Trophoblast cell (in vitro differentiated cells and primary cell): ENCODE measurements at regions not wholly inside any gene's neighbourhood (a gene's known extent, or its start where the extent isn't known, plus 50 kb on each side); places are given as distances from the start of the nearest gene placed in this dataset.

ENCODE experiments used
- DNase-seq, 2 donors: peaks; one replicate each; pipeline ENCODE4 v3.0.0-alpha.2; 2016
- H2AFZ ChIP-seq: 2 replicates; pipeline ENCODE4 v1.6.1; 2013; ENCODE audit warnings: low read length, moderate library complexity, mild to moderate bottlenecking; ENCODE audit not compliant: insufficient read depth, poor library complexity
- H2AK5ac ChIP-seq: 2 replicates; pipeline ENCODE4 v1.6.1; 2013; ENCODE audit warnings: mild to moderate bottlenecking, low read length
- H2BK120ac ChIP-seq: 2 replicates; pipeline ENCODE4 v1.6.1; 2013; ENCODE audit warnings: low read length, mild to moderate bottlenecking, moderate library complexity; ENCODE audit not compliant: insufficient read depth, poor library complexity
- H2BK12ac ChIP-seq: 2 replicates; pipeline ENCODE4 v1.6.1; 2013; ENCODE audit warnings: mild to moderate bottlenecking, low read length, moderate library complexity
- H2BK5ac ChIP-seq: 2 replicates; pipeline ENCODE4 v1.6.1; 2013; ENCODE audit warnings: low read length, low read depth, moderate library complexity, mild to moderate bottlenecking; ENCODE audit not compliant: poor library complexity
- H3K14ac ChIP-seq: 2 replicates; pipeline ENCODE4 v1.6.1; 2013; ENCODE audit warnings: mild to moderate bottlenecking, low read length
- H3K18ac ChIP-seq: 2 replicates; pipeline ENCODE4 v1.6.1; 2013; ENCODE audit warnings: mild to moderate bottlenecking, low read length
- H3K23ac ChIP-seq: 2 replicates; pipeline ENCODE4 v1.6.1; 2013; ENCODE audit warnings: low read length
- H3K27ac ChIP-seq: 2 replicates; pipeline ENCODE4 v1.5.1; 2013; ENCODE audit warnings: low read depth, mild to moderate bottlenecking, inconsistent platforms, low read length, moderate library complexity
- H3K27me3 ChIP-seq: 2 replicates; pipeline ENCODE4 v1.6.1; 2013; ENCODE audit warnings: inconsistent platforms, mild to moderate bottlenecking, low read length, moderate library complexity; ENCODE audit not compliant: insufficient read depth
- H3K36me3 ChIP-seq, 2 experiments: 1 replicate in 1 of 2; 2 replicates in 1 of 2; pipeline ENCODE4 v1.6.1; 2013; ENCODE audit warnings: low read length in 2 of 2, mild to moderate bottlenecking in 2 of 2, moderate library complexity in 1 of 2; ENCODE audit not compliant: insufficient read depth in 2 of 2, control insufficient read depth in 1 of 2
- H3K4ac ChIP-seq: 2 replicates; pipeline ENCODE4 v1.6.1; 2013; ENCODE audit warnings: low read depth, mild to moderate bottlenecking, low read length, moderate library complexity
- H3K4me1 ChIP-seq, 2 experiments: 1 replicate in 1 of 2; 2 replicates in 1 of 2; pipeline ENCODE4 v1.6.1; 2013; ENCODE audit warnings: low read length in 2 of 2, mild to moderate bottlenecking in 2 of 2, moderate library complexity in 1 of 2; ENCODE audit not compliant: insufficient read depth in 2 of 2, control insufficient read depth in 1 of 2
- H3K4me2 ChIP-seq: 2 replicates; pipeline ENCODE4 v1.6.1; 2013; ENCODE audit warnings: inconsistent platforms, mild to moderate bottlenecking, low read length, moderate library complexity
- H3K4me3 ChIP-seq: 2 replicates; pipeline ENCODE4 v1.5.1; 2013; ENCODE audit warnings: mild to moderate bottlenecking, low read depth, low read length, inconsistent platforms
- H3K79me1 ChIP-seq: one replicate; pipeline ENCODE4 v1.6.1; 2013; ENCODE audit warnings: low read length
- H3K79me2 ChIP-seq: 2 replicates; pipeline ENCODE4 v1.6.1; 2013; ENCODE audit warnings: low read length, mild to moderate bottlenecking; ENCODE audit not compliant: control insufficient read depth, insufficient read depth, poor library complexity
- H3K9ac ChIP-seq: 2 replicates; pipeline ENCODE4 v1.6.1; 2013; ENCODE audit warnings: mild to moderate bottlenecking, low read length
- H3K9me3 ChIP-seq: 2 replicates; pipeline ENCODE4 v1.6.1; 2013; ENCODE audit warnings: low read depth, mild to moderate bottlenecking, control low read depth, inconsistent platforms, low read length; ENCODE audit not compliant: insufficient read depth
- H4K12ac ChIP-seq: 2 replicates; pipeline ENCODE4 v1.6.1; 2013; ENCODE audit warnings: low read depth, mild to moderate bottlenecking, low read length, moderate library complexity
- H4K8ac ChIP-seq: 2 replicates; pipeline ENCODE4 v1.6.1; 2013; ENCODE audit warnings: low read depth, mild to moderate bottlenecking, low read length, moderate library complexity
- H4K91ac ChIP-seq: one replicate; pipeline ENCODE4 v1.6.1; 2013; ENCODE audit warnings: low read depth, mild to moderate bottlenecking, low read length, moderate library complexity
- WGBS: extraction: QIAGEN DNeasy Blood & Tissue Kit; methylation state at CpG from one replicate; pipeline ENCODE4 v1.1.7; 2013; ENCODE audit warnings: missing lambda C conversion rate; ENCODE audit not compliant: insufficient read length, insufficient coverage; ENCODE audit errors: extremely low coverage; 5-methylcytosine and 5-hydroxymethylcytosine counted together

DNA sequence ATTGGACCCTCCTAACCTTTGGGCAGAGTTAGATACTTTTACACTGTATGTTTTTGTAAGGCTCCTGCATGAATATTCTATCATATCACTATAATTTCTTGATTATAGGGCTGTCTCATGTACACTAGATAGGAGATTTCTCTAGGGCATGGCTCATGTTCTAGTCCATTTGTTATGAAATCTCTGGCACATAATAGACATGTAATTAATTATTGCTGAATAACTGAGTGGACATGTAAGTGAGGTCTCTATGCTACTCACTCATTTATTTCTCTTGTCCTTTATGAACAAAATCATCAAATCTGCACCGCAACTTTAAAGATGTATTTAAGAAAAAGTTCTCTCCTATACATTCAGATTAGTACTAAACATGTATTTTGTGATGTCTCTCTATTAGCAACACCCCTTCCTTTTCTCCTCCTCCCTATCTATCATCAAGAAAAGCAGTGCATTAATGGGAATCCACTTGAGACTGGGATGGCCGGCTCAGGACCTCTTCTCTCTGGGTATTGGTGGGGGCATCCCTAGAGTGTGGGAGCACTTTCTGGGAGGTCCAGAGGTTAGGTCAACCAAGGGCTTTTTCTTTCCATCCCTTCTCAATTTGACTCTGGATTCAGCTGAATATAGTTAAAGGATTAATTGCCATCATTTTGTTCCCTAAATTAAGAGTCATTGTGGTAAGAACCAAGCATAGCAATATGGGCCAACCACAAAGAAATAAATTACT lies 168.0 kb upstream of the HMGA2 start:
- DNase-seq, result no peak
- no peak overlapping the region for H4K8ac ChIP-seq
- no peak overlapping the region for H2BK120ac ChIP-seq
- no peaks in the 10 kb centered on the region for H3K79me1 ChIP-seq
- no peak overlapping the region for H3K4me2 ChIP-seq
- H2AFZ ChIP-seq, result no peak overlapping the region
- H2BK12ac ChIP-seq, result no peak overlapping the region
- no peak overlapping the region for H3K18ac ChIP-seq
- H3K27me3 ChIP-seq, result no peaks in the 10 kb centered on the region
- H4K12ac ChIP-seq, result no peak overlapping the region
- WGBS, result no CpG with 5 or more reads among the region's 2 CpGs
- no peak overlapping the region for H2BK5ac ChIP-seq
- no peak overlapping the region for H3K23ac ChIP-seq
- H3K27ac ChIP-seq, result no peak overlapping the region
- no peak overlapping the region for H3K4ac ChIP-seq
- H3K9me3 ChIP-seq, result no peaks in the 10 kb centered on the region
- no peak overlapping the region for H4K91ac ChIP-seq
- no peak overlapping the region for H3K9ac ChIP-seq
- H3K4me1 ChIP-seq, result no peaks in the 10 kb centered on the region
- no peak overlapping the region for H2AK5ac ChIP-seq
- H3K79me2 ChIP-seq, result no peaks in the 10 kb centered on the region
- H3K14ac ChIP-seq, result no peak overlapping the region
- no peaks in the 10 kb centered on the region for H3K36me3 ChIP-seq
- no peak overlapping the region for H3K4me3 ChIP-seq

DNA sequence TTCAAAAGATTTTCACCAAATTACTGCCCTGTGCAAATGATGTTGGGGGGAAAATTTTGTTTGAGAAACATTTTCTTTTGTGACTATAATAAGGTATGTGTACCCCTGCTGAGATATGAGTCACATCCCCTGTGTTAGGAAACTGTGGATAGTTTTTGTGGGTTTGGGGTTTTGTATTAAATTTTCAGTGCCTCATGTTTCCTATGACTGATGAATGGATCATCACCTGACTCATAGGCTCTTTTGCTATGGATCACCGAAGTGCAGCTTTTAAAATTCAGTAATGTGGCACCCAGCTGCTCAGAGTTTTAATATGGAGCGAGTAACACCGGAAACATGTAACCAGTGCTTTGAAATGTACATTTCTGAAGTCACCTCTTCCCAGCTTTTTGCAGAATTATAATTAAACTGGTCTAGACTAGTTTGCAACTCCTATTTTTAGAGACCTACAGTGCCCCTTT lies 167.4 kb upstream of the HMGA2 start:
- H3K27me3 ChIP-seq, result no peaks in the 10 kb centered on the region
- H4K8ac ChIP-seq, result no peak overlapping the region
- no peak overlapping the region for H2AK5ac ChIP-seq
- H2BK5ac ChIP-seq, result no peak overlapping the region
- no peak overlapping the region for H2AFZ ChIP-seq
- no peak overlapping the region for H4K12ac ChIP-seq
- no peak overlapping the region for H4K91ac ChIP-seq
- no peak overlapping the region for H3K14ac ChIP-seq
- H3K79me2 ChIP-seq, result no peaks in the 10 kb centered on the region
- no peak overlapping the region for H2BK12ac ChIP-seq
- no peak overlapping the region for H3K4me3 ChIP-seq
- H3K23ac ChIP-seq, result no peak overlapping the region
- H3K4ac ChIP-seq, result no peak overlapping the region
- H3K9me3 ChIP-seq, result no peaks in the 10 kb centered on the region
- WGBS, result no CpG with 5 or more reads among the region's 3 CpGs
- H3K9ac ChIP-seq, result no peak overlapping the region
- H3K4me1 ChIP-seq, result no peaks in the 10 kb centered on the region
- H3K4me2 ChIP-seq, result no peak overlapping the region
- no peak overlapping the region for H2BK120ac ChIP-seq
- H3K27ac ChIP-seq, result no peak overlapping the region
- H3K36me3 ChIP-seq, result no peaks in the 10 kb centered on the region
- no peak overlapping the region for H3K18ac ChIP-seq
- no peak for DNase-seq
- no peaks in the 10 kb centered on the region for H3K79me1 ChIP-seq

DNA sequence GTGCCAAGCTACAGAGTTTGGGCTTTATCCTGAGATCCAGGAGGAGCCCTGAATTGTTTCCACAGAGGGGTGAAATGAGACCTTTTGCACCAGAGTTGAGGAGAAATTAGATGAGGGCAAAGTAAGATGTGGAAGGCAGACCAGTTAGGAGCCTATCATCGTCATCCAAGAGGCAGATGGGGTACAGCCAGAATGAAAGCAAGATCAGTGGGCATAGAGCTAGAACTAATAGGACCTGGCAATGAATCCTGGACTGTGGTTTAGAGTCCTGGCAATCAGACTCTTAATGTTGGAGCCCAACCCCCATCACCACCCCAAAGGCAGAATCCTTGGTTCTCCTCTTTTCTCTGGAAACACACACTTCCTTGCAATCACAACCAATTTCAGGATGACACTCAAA lies 166.6 kb upstream of the HMGA2 start:
- no peak overlapping the region for H2AFZ ChIP-seq
- no peaks in the 10 kb centered on the region for H3K79me2 ChIP-seq
- no peak overlapping the region for H2AK5ac ChIP-seq
- no peak overlapping the region for H2BK12ac ChIP-seq
- no peak overlapping the region for H3K4me3 ChIP-seq
- no peaks in the 10 kb centered on the region for H3K27me3 ChIP-seq
- no peak overlapping the region for H3K4me2 ChIP-seq
- H3K36me3 ChIP-seq, result no peaks in the 10 kb centered on the region
- H3K4ac ChIP-seq, result no peak overlapping the region
- no peak overlapping the region for H3K18ac ChIP-seq
- no peak overlapping the region for H4K12ac ChIP-seq
- H3K14ac ChIP-seq, result no peak overlapping the region
- DNase-seq, result no peak
- H3K9ac ChIP-seq, result no peak overlapping the region
- no peak overlapping the region for H4K8ac ChIP-seq
- H3K79me1 ChIP-seq, result no peaks in the 10 kb centered on the region
- H4K91ac ChIP-seq, result no peak overlapping the region
- H2BK120ac ChIP-seq, result no peak overlapping the region
- H3K27ac ChIP-seq, result no peak overlapping the region
- WGBS, result no CpG with 5 or more reads among the region's 1 CpG
- no peaks in the 10 kb centered on the region for H3K9me3 ChIP-seq
- H2BK5ac ChIP-seq, result no peak overlapping the region
- H3K23ac ChIP-seq, result no peak overlapping the region
- no peaks in the 10 kb centered on the region for H3K4me1 ChIP-seq

DNA sequence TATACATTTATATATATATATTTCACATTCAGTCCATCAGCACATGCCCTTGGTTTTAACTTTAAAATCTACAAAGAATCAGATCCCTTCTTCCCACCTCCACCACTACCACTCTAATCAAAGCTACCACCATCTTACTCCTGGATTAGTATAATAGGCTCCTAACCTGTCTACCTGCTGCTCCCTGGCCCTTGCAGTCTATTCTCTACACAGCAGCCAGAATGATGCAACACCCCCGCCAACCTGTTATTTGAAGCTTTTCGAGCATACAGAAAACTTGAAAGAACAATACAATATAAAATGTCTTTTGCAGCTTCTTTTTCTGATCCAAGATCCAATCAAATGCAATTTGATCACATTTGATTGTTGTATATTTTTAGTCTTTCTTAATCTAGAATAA lies 165.9 kb upstream of the HMGA2 start:
- H2BK5ac ChIP-seq, result no peak overlapping the region
- no peak overlapping the region for H3K23ac ChIP-seq
- no peak overlapping the region for H3K9ac ChIP-seq
- H3K4me3 ChIP-seq, result no peak overlapping the region
- H3K79me2 ChIP-seq, result no peaks in the 10 kb centered on the region
- no peaks in the 10 kb centered on the region for H3K36me3 ChIP-seq
- no peaks in the 10 kb centered on the region for H3K27me3 ChIP-seq
- no peak overlapping the region for H2AK5ac ChIP-seq
- no peak overlapping the region for H3K4me2 ChIP-seq
- H4K12ac ChIP-seq, result no peak overlapping the region
- H4K8ac ChIP-seq, result no peak overlapping the region
- no CpG with 5 or more reads among the region's 2 CpGs for WGBS
- no peak overlapping the region for H2BK12ac ChIP-seq
- H3K4ac ChIP-seq, result no peak overlapping the region
- no peaks in the 10 kb centered on the region for H3K79me1 ChIP-seq
- no peaks in the 10 kb centered on the region for H3K9me3 ChIP-seq
- H3K14ac ChIP-seq, result no peak overlapping the region
- no peak overlapping the region for H3K18ac ChIP-seq
- no peak overlapping the region for H4K91ac ChIP-seq
- no peaks in the 10 kb centered on the region for H3K4me1 ChIP-seq
- DNase-seq, result no peak
- no peak overlapping the region for H2BK120ac ChIP-seq
- no peak overlapping the region for H2AFZ ChIP-seq
- H3K27ac ChIP-seq, result no peak overlapping the region
